Transverse colon (tissue), 4 donors: ENCODE measurements at regions not wholly inside any gene's neighbourhood (a gene's known extent, or its start where the extent isn't known, plus 50 kb on each side); places are given as distances from the start of the nearest gene placed in this dataset.
A peak's percentile ranks its signal among the peaks of the same experiment; 100 is the strongest.

Experiments used
- DNase-seq: peaks from one replicate; pipeline ENCODE4 v3.0.0-alpha.2; 2019
- H3K27ac ChIP-seq, 4 donors: fragments of 200-600 bp; sonication (generic); 2 replicates each; pipeline ENCODE4 v1.5.1; 2016 to 2018; ENCODE audit warnings: inconsistent platforms in 4 of 4
- H3K27me3 ChIP-seq: fragments of 200-600 bp; sonication (generic); 2 replicates; pipeline ENCODE4 v1.5.1; 2017; ENCODE audit warnings: inconsistent platforms
- H3K36me3 ChIP-seq, 4 donors: fragments of 200-600 bp; sonication (generic); 2 replicates each; pipeline ENCODE4 v1.5.1; 2017 to 2019; ENCODE audit warnings: inconsistent platforms in 4 of 4
- H3K4me1 ChIP-seq, 4 donors: fragments of 200-600 bp; sonication (generic); 2 replicates each; pipeline ENCODE4 v1.5.1; 2017 to 2020; ENCODE audit warnings: inconsistent platforms in 4 of 4
- H3K4me3 ChIP-seq, 4 donors: fragments of 200-600 bp; sonication (generic); 1 replicate in 1 of 4; 2 replicates in 3 of 4; pipeline versions ENCODE4 v1.5.1 to v1.6.1; 2017 to 2019; ENCODE audit warnings: inconsistent platforms in 4 of 4
- H3K9me3 ChIP-seq, 2 donors: fragments of 200-600 bp; sonication (generic); 2 replicates each; pipeline ENCODE4 v1.5.1; 2017 to 2019; ENCODE audit warnings: inconsistent platforms in 2 of 2
- CTCF ChIP-seq, 5 experiments: fragments of 200-600 bp in 3 of 5; fragments of 450-650 bp in 2 of 5; sonication (generic) in 3 of 5; IDR thresholded peaks; 1 replicate in 2 of 5; 2 replicates in 3 of 5; pipeline ENCODE4 v1.5.1; 2016 to 2017; ENCODE audit warnings: antibody characterized with exemption in 5 of 5, inconsistent platforms in 3 of 5, mild to moderate bottlenecking in 2 of 5, moderate library complexity in 1 of 5
- EP300 ChIP-seq: sonication (generic); formaldehyde crosslinking; IDR thresholded peaks from one replicate; pipeline ENCODE4 v1.6.1; 2017; ENCODE audit warnings: antibody characterized with exemption, low read depth
- POLR2A ChIP-seq: fragments of 450-650 bp; IDR thresholded peaks from one replicate; pipeline ENCODE4 v1.6.1; 2016; ENCODE audit warnings: antibody characterized with exemption, mild to moderate bottlenecking, moderate library complexity
- POLR2AphosphoS5 ChIP-seq, 3 donors: sonication (generic); formaldehyde crosslinking; IDR thresholded peaks; one replicate each; pipeline ENCODE4 v1.6.1; 2016; ENCODE audit warnings: antibody characterized with exemption in 3 of 3
- WGBS, 2 donors: methylation state at CpG; one replicate each; pipeline ENCODE4 v1.1.5; 2018; ENCODE audit warnings: low coverage in 1 of 2; 5-methylcytosine and 5-hydroxymethylcytosine counted together
- in situ Hi-C, 4 donors: fragments of 200-750 bp; cut with MboI; loops; one replicate each; pipeline versions ENCODE4 v1.15.0 to v1.15.1; 2017; ENCODE audit warnings: low sequenced_read_pairs in 3 of 4, low pct_ligation_motif_present in 1 of 4, low pct_unique_long_range_greater_than_20kb in 1 of 4
- intact Hi-C: fragments of 100-400 bp; cut with DNase I; formaldehyde crosslinking; loops from one replicate; pipeline ENCODE4 v1.15.1; 2023; ENCODE audit warnings: low total_unique reads

GRCh38 chr2:198712485-198712884 is 745.3 kb downstream of the SATB2 start:
- intact Hi-C loops (no loop called here), in situ Hi-C loops (no loop called here)
- Histone ChIP-seq H3K36me3 (no peaks in the 10 kb centered on the region), H3K27me3 (no peaks in the 10 kb centered on the region), H3K9me3 (no peaks in the 10 kb centered on the region), H3K4me3 (no peak overlapping the region), H3K4me1 (peaks cover 0 to 6% (median under 1%) of the 10 kb centered on the region in 4 donors), H3K27ac (no peak overlapping the region)
- WGBS, 2 donors, result 54 to 76% methylated on average over 3 to 4 of the region's 4 CpGs
- TF ChIP-seq EP300, result no peak
- no peak for TF ChIP-seq POLR2A
- TF ChIP-seq POLR2AphosphoS5 (IDR thresholded peaks at IDR 0.05), result no peak
- TF ChIP-seq CTCF (IDR thresholded peaks at IDR 0.05), result no peak
- no peak for DNase-seq

- DNase-seq, result no peak
- Histone ChIP-seq H3K27me3 (no peaks in the 10 kb centered on the region), H3K4me3 (no peak overlapping the region), H3K27ac (no peak overlapping the region), H3K4me1 (peaks cover 0 to 16% (median 4%) of the 10 kb centered on the region in 4 donors), H3K9me3 (no peaks in the 10 kb centered on the region), H3K36me3 (no peaks in the 10 kb centered on the region)
- intact Hi-C loops (no loop called here), in situ Hi-C loops (no loop called here)
- TF ChIP-seq POLR2A (no peak), CTCF (IDR thresholded peaks at IDR 0.05) (no peak), EP300 (no peak), POLR2AphosphoS5 (IDR thresholded peaks at IDR 0.05) (no peak)
These were observed 746.3 kb downstream of the SATB2 start for GRCh38 chr2:198711484-198711883.

- Histone ChIP-seq H3K4me1 (peaks cover 0 to 25% (median 6%) of the 10 kb centered on the region in 4 donors), H3K27me3 (no peaks in the 10 kb centered on the region), H3K36me3 (no peaks in the 10 kb centered on the region), H3K4me3 (no peak overlapping the region), H3K27ac (no peak overlapping the region), H3K9me3 (no peaks in the 10 kb centered on the region)
- intact Hi-C loops, result no loop called here
- TF ChIP-seq CTCF (IDR thresholded peaks at IDR 0.05) (no peak), POLR2A (no peak), EP300 (no peak), POLR2AphosphoS5 (IDR thresholded peaks at IDR 0.05) (no peak)
- no peak for DNase-seq
- in situ Hi-C loops, result no loop called here
- WGBS, 2 donors, result 50 to 58% methylated on average over 1 of the region's 1 CpG
These were observed 747.2 kb downstream of the SATB2 start for GRCh38 chr2:198710562-198710961.

GRCh38 chr2:198706476-198707082 is 751.2 kb downstream of the SATB2 start:
- in situ Hi-C loops (no loop called here), intact Hi-C loops (no loop called here)
- DNase-seq, result peak; percentile 16
- Histone ChIP-seq H3K36me3 (no peaks in the 10 kb centered on the region), H3K27me3 (no peaks in the 10 kb centered on the region), H3K4me1 (peaks cover 0 to 42% (median 9%) of the 10 kb centered on the region in 4 donors), H3K9me3 (no peaks in the 10 kb centered on the region), H3K4me3 (no peak overlapping the region), H3K27ac (peak overlapping the region in 2 of 4 donors; percentile 24 to 52)
- WGBS, 2 donors, result 18 to 69% methylated on average over 1 of the region's 1 CpG
- TF ChIP-seq CTCF (IDR thresholded peaks at IDR 0.05) (no peak), POLR2A (no peak), POLR2AphosphoS5 (IDR thresholded peaks at IDR 0.05) (no peak), EP300 (no peak)
